ENCODE measurements at regions not wholly inside any gene's neighbourhood (a gene's known extent, or its start where the extent isn't known, plus 50 kb on each side); places are given as distances from the start of the nearest gene placed in this dataset.

DNA sequence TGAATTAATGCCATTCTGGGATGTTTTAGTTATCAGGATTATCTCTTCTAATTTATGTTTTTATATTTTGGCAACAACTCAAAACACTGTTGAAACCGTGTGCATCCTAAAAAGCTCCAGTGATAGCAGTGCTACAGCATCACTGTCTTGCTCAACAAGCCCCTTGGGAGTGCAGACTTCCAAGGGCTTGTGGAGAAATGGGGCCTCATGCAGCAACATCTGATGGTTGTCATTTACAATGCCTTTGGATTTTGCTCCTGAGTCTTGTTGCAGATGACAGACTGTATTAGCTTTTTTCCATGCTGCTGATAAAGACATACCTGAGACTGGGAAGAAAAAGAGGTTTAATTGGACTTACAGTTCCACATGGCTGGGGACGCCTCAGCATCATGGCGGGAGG is 515.4 kb downstream of the NEBL start:
- TF ChIP-seq POLR2A (IDR thresholded peaks at IDR 0.05): no peak
- TF ChIP-seq, protein P1, sequence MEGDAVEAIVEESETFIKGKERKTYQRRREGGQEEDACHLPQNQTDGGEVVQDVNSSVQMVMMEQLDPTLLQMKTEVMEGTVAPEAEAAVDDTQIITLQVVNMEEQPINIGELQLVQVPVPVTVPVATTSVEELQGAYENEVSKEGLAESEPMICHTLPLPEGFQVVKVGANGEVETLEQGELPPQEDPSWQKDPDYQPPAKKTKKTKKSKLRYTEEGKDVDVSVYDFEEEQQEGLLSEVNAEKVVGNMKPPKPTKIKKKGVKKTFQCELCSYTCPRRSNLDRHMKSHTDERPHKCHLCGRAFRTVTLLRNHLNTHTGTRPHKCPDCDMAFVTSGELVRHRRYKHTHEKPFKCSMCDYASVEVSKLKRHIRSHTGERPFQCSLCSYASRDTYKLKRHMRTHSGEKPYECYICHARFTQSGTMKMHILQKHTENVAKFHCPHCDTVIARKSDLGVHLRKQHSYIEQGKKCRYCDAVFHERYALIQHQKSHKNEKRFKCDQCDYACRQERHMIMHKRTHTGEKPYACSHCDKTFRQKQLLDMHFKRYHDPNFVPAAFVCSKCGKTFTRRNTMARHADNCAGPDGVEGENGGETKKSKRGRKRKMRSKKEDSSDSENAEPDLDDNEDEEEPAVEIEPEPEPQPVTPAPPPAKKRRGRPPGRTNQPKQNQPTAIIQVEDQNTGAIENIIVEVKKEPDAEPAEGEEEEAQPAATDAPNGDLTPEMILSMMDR (IDR thresholded peaks at IDR 0.05): no peak

Data from body of pancreas (tissue), 4 donors.